HepG2 (cell line): ENCODE measurements at regions not wholly inside any gene's neighbourhood (a gene's known extent, or its start where the extent isn't known, plus 50 kb on each side); places are given as distances from the start of the nearest gene placed in this dataset.

Source experiments
- CHCHD3 ChIP-seq: sonication (generic); formaldehyde crosslinking; IDR thresholded peaks from 2 replicates; pipeline ENCODE4 v1.8.0; 2022; ENCODE audit warnings: mild to moderate bottlenecking, missing genetic modification reagents, moderate library complexity
- KLF13 ChIP-seq: sonication (generic); formaldehyde crosslinking; IDR thresholded peaks from 2 replicates; pipeline ENCODE4 v1.4.0; 2020; ENCODE audit warnings: mild to moderate bottlenecking, missing genetic modification reagents
- MAFK ChIP-seq, 2 experiments: IDR thresholded peaks in 1 of 2; conservative IDR thresholded peaks in 1 of 2; 2 replicates each; pipeline ENCODE4 v1.6.1; 2011; ENCODE audit warnings: improper control_type of control experiment in 2 of 2, low read length in 2 of 2
- NR2C2 ChIP-seq: sonication (generic); formaldehyde crosslinking; IDR thresholded peaks from 2 replicates; pipeline ENCODE4 v1.4.0; 2020; ENCODE audit warnings: missing genetic modification reagents, mild to moderate bottlenecking, moderate library complexity, borderline replicate concordance
- SCMH1 ChIP-seq: sonication (generic); formaldehyde crosslinking; IDR thresholded peaks from 2 replicates; pipeline ENCODE4 v1.9.0; 2021; ENCODE audit warnings: missing genetic modification reagents, mild to moderate bottlenecking, borderline replicate concordance
- SIX4 ChIP-seq: sonication (generic); formaldehyde crosslinking; IDR thresholded peaks from 2 replicates; pipeline ENCODE4 v1.4.0; 2020; ENCODE audit warnings: missing genetic modification reagents
- SSRP1 ChIP-seq: IDR thresholded peaks from 2 replicates; pipeline ENCODE4 v1.6.1; 2016; ENCODE audit warnings: control low read depth
- TAF1 ChIP-seq: sonication (generic); formaldehyde crosslinking; IDR thresholded peaks from 2 replicates; pipeline ENCODE4 v1.4.0; 2020; ENCODE audit warnings: missing genetic modification reagents
- TAF15 ChIP-seq: fragments of 200-400 bp; formaldehyde crosslinking; IDR thresholded peaks from one replicate; pipeline ENCODE4 v1.6.1; 2018; ENCODE audit warnings: mild to moderate bottlenecking, low read depth, low read length; ENCODE audit not compliant: poor library complexity, severe bottlenecking
- TEAD2 ChIP-seq: sonication (generic); formaldehyde crosslinking; IDR thresholded peaks from 2 replicates; pipeline ENCODE4 v1.9.0; 2021; ENCODE audit warnings: missing genetic modification reagents
- ZKSCAN8 ChIP-seq: IDR thresholded peaks from 2 replicates; pipeline ENCODE4 v1.6.1; 2016; ENCODE audit warnings: borderline replicate concordance, missing genetic modification reagents, missing compliant biosample characterization
- ZNF10 ChIP-seq: sonication (generic); formaldehyde crosslinking; IDR thresholded peaks from 2 replicates; pipeline ENCODE4 v1.4.0; 2020; ENCODE audit warnings: mild to moderate bottlenecking, low read depth, missing genetic modification reagents, borderline replicate concordance
- ZNF317 ChIP-seq: sonication (generic); formaldehyde crosslinking; IDR thresholded peaks from 2 replicates; pipeline ENCODE4 v1.5.0; 2020; ENCODE audit warnings: mild to moderate bottlenecking, missing genetic modification reagents
- ZNF337 ChIP-seq: sonication (generic); formaldehyde crosslinking; IDR thresholded peaks from 2 replicates; pipeline ENCODE4 v1.5.1; 2020; ENCODE audit warnings: missing genetic modification reagents, low read depth, mild to moderate bottlenecking, borderline replicate concordance
- ZNF484 ChIP-seq: sonication (generic); formaldehyde crosslinking; IDR thresholded peaks from 2 replicates; pipeline ENCODE4 v1.5.1; 2020; ENCODE audit warnings: mild to moderate bottlenecking, low read depth, missing genetic modification reagents, borderline replicate concordance
- ZNF552 ChIP-seq: sonication (generic); formaldehyde crosslinking; IDR thresholded peaks from 2 replicates; pipeline ENCODE4 v1.9.0; 2022; ENCODE audit warnings: missing genetic modification reagents, mild to moderate bottlenecking, borderline replicate concordance
- ZNF792 ChIP-seq: IDR thresholded peaks from 2 replicates; pipeline ENCODE4 v1.6.1; 2016
- ZSCAN25 ChIP-seq: sonication (generic); formaldehyde crosslinking; IDR thresholded peaks from 2 replicates; pipeline ENCODE4 v1.8.0; 2022; ENCODE audit warnings: mild to moderate bottlenecking, missing genetic modification reagents
- TF ChIP-seq, protein P1 (sequence below): sonication (generic); formaldehyde crosslinking; IDR thresholded peaks from 2 replicates; pipeline ENCODE4; 2020; ENCODE audit warnings: missing genetic modification reagents, mild to moderate bottlenecking, borderline replicate concordance
- TF ChIP-seq, protein P2 (sequence below): sonication (generic); formaldehyde crosslinking; IDR thresholded peaks from 2 replicates; pipeline ENCODE4 v1.4.0; 2020; ENCODE audit warnings: mild to moderate bottlenecking, missing genetic modification reagents, borderline replicate concordance
- TF ChIP-seq, protein P3 (sequence below): sonication (generic); formaldehyde crosslinking; IDR thresholded peaks from 2 replicates; pipeline ENCODE4 v1.8.0; 2022; ENCODE audit warnings: low read depth, missing genetic modification reagents
- TF ChIP-seq, protein P4 (sequence below): IDR thresholded peaks from 2 replicates; pipeline ENCODE4 v1.6.1; 2016; ENCODE audit warnings: low read depth

DNA sequence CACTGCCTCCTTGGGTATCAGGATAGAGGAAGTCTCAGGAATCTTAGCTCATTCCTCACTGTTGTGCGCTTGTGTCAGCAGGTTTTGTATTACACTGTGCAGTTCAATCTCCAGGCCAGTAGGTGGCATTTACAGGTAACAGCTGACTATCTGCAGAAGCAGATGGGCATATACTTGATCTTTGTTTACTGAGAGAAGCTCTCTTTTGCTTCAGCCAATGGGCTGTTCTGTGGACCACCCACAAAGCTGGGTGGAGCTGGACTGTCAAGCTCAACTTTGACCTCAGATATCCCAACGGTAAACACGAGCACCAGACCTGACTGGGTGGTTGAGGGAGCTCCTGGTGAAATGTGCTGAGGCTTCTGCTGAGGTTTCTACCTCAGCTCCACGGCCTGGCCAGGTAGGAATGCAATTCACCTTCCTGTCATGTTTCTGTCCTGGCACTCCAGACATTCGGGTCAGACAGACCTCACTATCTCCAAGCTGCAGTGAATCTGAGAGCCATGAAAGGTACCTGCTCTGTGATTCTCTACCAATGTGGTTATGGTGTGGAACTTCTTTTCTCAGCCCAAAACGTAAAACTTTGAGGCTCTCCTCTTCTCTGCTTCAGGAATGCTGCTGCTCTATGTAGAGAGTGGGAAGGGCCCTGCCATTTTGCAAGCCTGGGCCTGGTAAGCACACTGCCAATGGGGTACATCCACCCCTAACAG, 167.9 kb upstream of the ACTBL2 start (continued):
- TF ChIP-seq TAF15, result no peak
- TF ChIP-seq ZSCAN25 (CRISPR knock-in tag), result no peak
- no peak for TF ChIP-seq SCMH1
- peak; percentile 68 to 73; a peak in 3 of 4 replicates for TF ChIP-seq MAFK (conservative IDR thresholded peaks at IDR 0.05 in 1 of 2, IDR thresholded peaks at IDR 0.05 in 1 of 2; ENCODE audit: low read length in 2 of 2)
- no peak for TF ChIP-seq ZNF10 (CRISPR knock-in tag)
- TF ChIP-seq, protein P1, sequence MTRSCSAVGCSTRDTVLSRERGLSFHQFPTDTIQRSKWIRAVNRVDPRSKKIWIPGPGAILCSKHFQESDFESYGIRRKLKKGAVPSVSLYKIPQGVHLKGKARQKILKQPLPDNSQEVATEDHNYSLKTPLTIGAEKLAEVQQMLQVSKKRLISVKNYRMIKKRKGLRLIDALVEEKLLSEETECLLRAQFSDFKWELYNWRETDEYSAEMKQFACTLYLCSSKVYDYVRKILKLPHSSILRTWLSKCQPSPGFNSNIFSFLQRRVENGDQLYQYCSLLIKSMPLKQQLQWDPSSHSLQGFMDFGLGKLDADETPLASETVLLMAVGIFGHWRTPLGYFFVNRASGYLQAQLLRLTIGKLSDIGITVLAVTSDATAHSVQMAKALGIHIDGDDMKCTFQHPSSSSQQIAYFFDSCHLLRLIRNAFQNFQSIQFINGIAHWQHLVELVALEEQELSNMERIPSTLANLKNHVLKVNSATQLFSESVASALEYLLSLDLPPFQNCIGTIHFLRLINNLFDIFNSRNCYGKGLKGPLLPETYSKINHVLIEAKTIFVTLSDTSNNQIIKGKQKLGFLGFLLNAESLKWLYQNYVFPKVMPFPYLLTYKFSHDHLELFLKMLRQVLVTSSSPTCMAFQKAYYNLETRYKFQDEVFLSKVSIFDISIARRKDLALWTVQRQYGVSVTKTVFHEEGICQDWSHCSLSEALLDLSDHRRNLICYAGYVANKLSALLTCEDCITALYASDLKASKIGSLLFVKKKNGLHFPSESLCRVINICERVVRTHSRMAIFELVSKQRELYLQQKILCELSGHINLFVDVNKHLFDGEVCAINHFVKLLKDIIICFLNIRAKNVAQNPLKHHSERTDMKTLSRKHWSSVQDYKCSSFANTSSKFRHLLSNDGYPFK (CRISPR knock-in tag), result peak; percentile 29; the same call in 1 of the 2 replicates
- TF ChIP-seq SIX4 (CRISPR knock-in tag), result peak; percentile 30; the same call in 1 of the 2 replicates
- TF ChIP-seq, protein P2, sequence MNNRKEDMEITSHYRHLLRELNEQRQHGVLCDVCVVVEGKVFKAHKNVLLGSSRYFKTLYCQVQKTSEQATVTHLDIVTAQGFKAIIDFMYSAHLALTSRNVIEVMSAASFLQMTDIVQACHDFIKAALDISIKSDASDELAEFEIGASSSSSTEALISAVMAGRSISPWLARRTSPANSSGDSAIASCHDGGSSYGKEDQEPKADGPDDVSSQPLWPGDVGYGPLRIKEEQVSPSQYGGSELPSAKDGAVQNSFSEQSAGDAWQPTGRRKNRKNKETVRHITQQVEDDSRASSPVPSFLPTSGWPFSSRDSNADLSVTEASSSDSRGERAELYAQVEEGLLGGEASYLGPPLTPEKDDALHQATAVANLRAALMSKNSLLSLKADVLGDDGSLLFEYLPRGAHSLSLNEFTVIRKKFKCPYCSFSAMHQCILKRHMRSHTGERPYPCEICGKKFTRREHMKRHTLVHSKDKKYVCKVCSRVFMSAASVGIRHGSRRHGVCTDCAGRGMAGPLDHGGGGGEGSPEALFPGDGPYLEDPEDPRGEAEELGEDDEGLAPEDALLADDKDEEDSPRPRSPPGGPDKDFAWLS (CRISPR knock-in tag), result no peak
- TF ChIP-seq ZNF552 (CRISPR knock-in tag), result no peak
- TF ChIP-seq NR2C2 (CRISPR knock-in tag), result peak; percentile 96
- peak; percentile 75; the same call in 1 of the 2 replicates for TF ChIP-seq ZKSCAN8 (CRISPR knock-in tag)
- TF ChIP-seq TAF1, result peak; percentile 52
- no peak for TF ChIP-seq ZNF484
- TF ChIP-seq, protein P3, sequence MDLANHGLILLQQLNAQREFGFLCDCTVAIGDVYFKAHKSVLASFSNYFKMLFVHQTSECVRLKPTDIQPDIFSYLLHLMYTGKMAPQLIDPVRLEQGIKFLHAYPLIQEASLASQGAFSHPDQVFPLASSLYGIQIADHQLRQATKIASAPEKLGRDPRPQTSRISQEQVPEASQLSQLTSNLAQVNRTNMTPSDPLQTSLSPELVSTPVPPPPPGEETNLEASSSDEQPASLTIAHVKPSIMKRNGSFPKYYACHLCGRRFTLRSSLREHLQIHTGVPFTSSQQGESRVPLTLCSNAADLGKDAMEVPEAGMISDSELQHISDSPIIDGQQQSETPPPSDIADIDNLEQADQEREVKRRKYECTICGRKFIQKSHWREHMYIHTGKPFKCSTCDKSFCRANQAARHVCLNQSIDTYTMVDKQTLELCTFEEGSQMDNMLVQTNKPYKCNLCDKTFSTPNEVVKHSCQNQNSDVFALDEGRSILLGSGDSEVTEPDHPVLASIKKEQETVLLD (CRISPR knock-in tag), result no peak
- TF ChIP-seq ZNF792 (CRISPR knock-in tag), result peak; percentile 70
- no peak for TF ChIP-seq TEAD2 (CRISPR knock-in tag)
- TF ChIP-seq, protein P4, sequence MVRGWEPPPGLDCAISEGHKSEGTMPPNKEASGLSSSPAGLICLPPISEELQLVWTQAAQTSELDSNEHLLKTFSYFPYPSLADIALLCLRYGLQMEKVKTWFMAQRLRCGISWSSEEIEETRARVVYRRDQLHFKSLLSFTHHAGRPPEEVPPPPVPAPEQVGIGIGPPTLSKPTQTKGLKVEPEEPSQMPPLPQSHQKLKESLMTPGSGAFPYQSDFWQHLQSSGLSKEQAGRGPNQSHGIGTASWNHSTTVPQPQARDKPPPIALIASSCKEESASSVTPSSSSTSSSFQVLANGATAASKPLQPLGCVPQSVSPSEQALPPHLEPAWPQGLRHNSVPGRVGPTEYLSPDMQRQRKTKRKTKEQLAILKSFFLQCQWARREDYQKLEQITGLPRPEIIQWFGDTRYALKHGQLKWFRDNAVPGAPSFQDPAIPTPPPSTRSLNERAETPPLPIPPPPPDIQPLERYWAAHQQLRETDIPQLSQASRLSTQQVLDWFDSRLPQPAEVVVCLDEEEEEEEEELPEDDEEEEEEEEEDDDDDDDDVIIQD (CRISPR knock-in tag), result peak; percentile 100
- TF ChIP-seq SSRP1 (CRISPR knock-in tag), result peak; percentile 44; the same call in 1 of the 2 replicates
- no peak for TF ChIP-seq KLF13 (CRISPR knock-in tag)
- TF ChIP-seq CHCHD3 (CRISPR knock-in tag), result no peak
- peak; percentile 97 for TF ChIP-seq ZNF317 (CRISPR knock-in tag)
- no peak for TF ChIP-seq ZNF337
